H1 (cell line): ENCODE measurements at regions not wholly inside any gene's neighbourhood (a gene's known extent, or its start where the extent isn't known, plus 50 kb on each side); places are given as distances from the start of the nearest gene placed in this dataset.

Source experiments
- CTCF ChIA-PET: fragments of 300-600 bp; sonication (Branson Sonifier 250); formaldehyde crosslinking; loops from one replicate; lab custom pipeline; 2021; ENCODE audit not compliant: partially characterized antibody; lab: Charles Lee
- POLR2A ChIA-PET: fragments of 300-600 bp; sonication (Branson Sonifier 250); formaldehyde crosslinking; loops from one replicate; lab custom pipeline; 2021; ENCODE audit warnings: inconsistent platforms; ENCODE audit not compliant: partially characterized antibody; lab: Charles Lee
- DNase-seq, 2 experiments: peaks; one replicate each; pipeline versions ENCODE4 v3.0.0 to v3.0.0-alpha.2; 2010 to 2022; ENCODE audit warnings: low spot score in 2 of 2, low read depth in 1 of 2, mixed read lengths in 1 of 2
- FAIRE-seq: peaks from 2 replicates; lab custom pipeline; 2011; peaks lifted over from hg19 to GRCh38; lab: Jason Lieb, UNC
- H2AFZ ChIP-seq: 2 replicates; pipeline ENCODE4 v1.8.1; 2012; ENCODE audit warnings: low read length, inconsistent platforms
- H2AK5ac ChIP-seq: 2 replicates; pipeline ENCODE4 v1.6.1; 2013; ENCODE audit warnings: low read depth, low read length
- H2BK120ac ChIP-seq: replicated peaks from 2 replicates; pipeline ENCODE3; 2013; ENCODE audit warnings: low read depth, low read length, inconsistent platforms
- H2BK12ac ChIP-seq: 2 replicates; pipeline ENCODE4 v1.6.1; 2013; ENCODE audit warnings: low read depth, low read length
- H2BK15ac ChIP-seq: 2 replicates; pipeline ENCODE4 v1.6.1; 2013; ENCODE audit warnings: low read length
- H2BK20ac ChIP-seq: 2 replicates; pipeline ENCODE4 v1.6.1; 2013; ENCODE audit warnings: low read length
- H2BK5ac ChIP-seq: 2 replicates; pipeline ENCODE4 v1.6.1; 2013; ENCODE audit warnings: low read depth, low read length
- H3K14ac ChIP-seq: 2 replicates; pipeline ENCODE4 v1.6.1; 2013; ENCODE audit warnings: inconsistent platforms; ENCODE audit not compliant: insufficient read length
- H3K18ac ChIP-seq: 2 replicates; pipeline ENCODE4 v1.6.1; 2013; ENCODE audit warnings: low read length; ENCODE audit errors: extremely low read depth
- H3K23ac ChIP-seq: 2 replicates; pipeline ENCODE4 v1.6.1; 2013; ENCODE audit warnings: inconsistent platforms; ENCODE audit not compliant: insufficient read length
- H3K23me2 ChIP-seq: 2 replicates; pipeline ENCODE4 v1.6.1; 2013; ENCODE audit warnings: low read depth, low read length
- H3K27ac ChIP-seq: 2 replicates; pipeline ENCODE4 v1.6.1; 2011; ENCODE audit warnings: low read depth, low read length, inconsistent platforms
- H3K27me3 ChIP-seq, 4 experiments: replicated peaks in 1 of 4; 1 replicate in 1 of 4; 2 replicates in 3 of 4; pipeline versions ENCODE4 v1.6.1 to v1.8.1; 2011 to 2013; ENCODE audit warnings: low read length in 3 of 4, mild to moderate bottlenecking in 3 of 4, inconsistent platforms in 2 of 4, mixed read lengths in 2 of 4, moderate library complexity in 1 of 4; ENCODE audit not compliant: control insufficient read depth in 3 of 4, insufficient read depth in 3 of 4; ENCODE audit errors: extremely low read depth in 1 of 4
- H3K36me3 ChIP-seq, 4 experiments: 2 replicates each; pipeline versions ENCODE4 v1.6.1 to v1.8.1; 2011 to 2013; ENCODE audit warnings: mild to moderate bottlenecking in 4 of 4, low read length in 3 of 4, moderate library complexity in 2 of 4, control low read depth in 1 of 4, inconsistent platforms in 1 of 4; ENCODE audit not compliant: insufficient read depth in 4 of 4, control insufficient read depth in 2 of 4
- H3K4ac ChIP-seq: replicated peaks from 2 replicates; pipeline ENCODE3; 2013; ENCODE audit warnings: low read length, low read depth, mixed read lengths, inconsistent platforms; ENCODE audit not compliant: insufficient read length
- H3K4me1 ChIP-seq, 4 experiments: replicated peaks in 1 of 4; 1 replicate in 1 of 4; 2 replicates in 3 of 4; pipeline versions ENCODE4 v1.6.1 to v1.8.1; 2011 to 2013; ENCODE audit warnings: low read length in 3 of 4, inconsistent platforms in 2 of 4, mixed read lengths in 1 of 4; ENCODE audit not compliant: insufficient read depth in 4 of 4, control insufficient read depth in 3 of 4
- H3K4me2 ChIP-seq, 2 experiments: 2 replicates each; pipeline versions ENCODE4 v1.6.1 to v1.8.1; 2011 to 2013; ENCODE audit warnings: low read depth in 2 of 2, low read length in 2 of 2, control low read depth in 1 of 2, inconsistent platforms in 1 of 2, mild to moderate bottlenecking in 1 of 2; ENCODE audit not compliant: insufficient read depth in 1 of 2
- H3K4me3 ChIP-seq, 4 experiments: fragments of 200-600, 300-600 bp in 1 of 4; sonication (generic), shearing (Covaris generic), sonication (Bioruptor Twin) in 1 of 4; 2 replicates each; pipeline versions ENCODE4 v1.5.1 to v1.8.1; 2011 to 2016; ENCODE audit warnings: low read length in 4 of 4, low read depth in 3 of 4, control low read depth in 2 of 4, inconsistent platforms in 2 of 4, mild to moderate bottlenecking in 2 of 4, mixed read lengths in 1 of 4, moderate library complexity in 1 of 4; ENCODE audit not compliant: insufficient read depth in 2 of 4; ENCODE audit errors: extremely low read depth in 1 of 4
- H3K56ac ChIP-seq: replicated peaks from 2 replicates; pipeline ENCODE3; 2013; ENCODE audit warnings: low read depth, mild to moderate bottlenecking, mixed read lengths, low read length, inconsistent platforms; ENCODE audit not compliant: insufficient read length
- H3K79me1 ChIP-seq: 2 replicates; pipeline ENCODE4 v1.6.1; 2013; ENCODE audit warnings: low read depth, low read length, control low read depth
- H3K79me2 ChIP-seq, 2 experiments: 2 replicates each; pipeline versions ENCODE4 v1.6.1 to v1.8.1; 2012 to 2013; ENCODE audit warnings: low read length in 2 of 2, mild to moderate bottlenecking in 2 of 2, inconsistent platforms in 1 of 2; ENCODE audit not compliant: insufficient read depth in 2 of 2, control insufficient read depth in 1 of 2
- H3K9ac ChIP-seq, 4 experiments: replicated peaks in 1 of 4; 1 replicate in 1 of 4; 2 replicates in 3 of 4; pipeline versions ENCODE4 v1.6.1 to v1.8.1; 2011 to 2013; ENCODE audit warnings: low read depth in 3 of 4, low read length in 3 of 4, control low read depth in 2 of 4, mild to moderate bottlenecking in 2 of 4, moderate library complexity in 2 of 4, inconsistent platforms in 1 of 4; ENCODE audit errors: extremely low read depth in 1 of 4
- H3K9me3 ChIP-seq, 2 experiments: 2 replicates each; pipeline versions ENCODE4 v1.6.1 to v1.8.1; 2012 to 2013; ENCODE audit warnings: mild to moderate bottlenecking in 2 of 2, moderate library complexity in 2 of 2, control low read depth in 1 of 2, inconsistent platforms in 1 of 2, low read depth in 1 of 2, low read length in 1 of 2, mixed read lengths in 1 of 2; ENCODE audit not compliant: insufficient read depth in 2 of 2
- H4K20me1 ChIP-seq, 2 experiments: replicated peaks in 1 of 2; 2 replicates each; pipeline versions ENCODE3 to v1.8.1; 2011 to 2013; ENCODE audit warnings: inconsistent platforms in 2 of 2, low read length in 2 of 2, mild to moderate bottlenecking in 1 of 2; ENCODE audit not compliant: insufficient read depth in 2 of 2, control insufficient read depth in 1 of 2
- H4K5ac ChIP-seq: 2 replicates; pipeline ENCODE4 v1.6.1; 2013; ENCODE audit warnings: low read length, low read depth, mixed read lengths, inconsistent platforms; ENCODE audit not compliant: insufficient read length
- H4K8ac ChIP-seq: 2 replicates; pipeline ENCODE4 v1.8.0; 2013; ENCODE audit warnings: mild to moderate bottlenecking, moderate library complexity, low read length, inconsistent platforms; ENCODE audit not compliant: insufficient read depth; ENCODE audit errors: extremely low read depth
- H4K91ac ChIP-seq: replicated peaks from 2 replicates; pipeline ENCODE3; 2013; ENCODE audit warnings: low read length, mixed read lengths, inconsistent platforms; ENCODE audit not compliant: insufficient read length
- ASH2L ChIP-seq: fragments of 200-600, 300-600 bp; sonication (generic); IDR thresholded peaks from one replicate; pipeline ENCODE4 v1.7.1; 2017; ENCODE audit warnings: low read length
- BCL11A ChIP-seq, 2 experiments: IDR thresholded peaks; one replicate each; pipeline ENCODE4 v1.6.1; 2011; ENCODE audit warnings: low read depth in 2 of 2, low read length in 2 of 2, mild to moderate bottlenecking in 2 of 2
- CEBPB ChIP-seq: IDR thresholded peaks from 2 replicates; pipeline ENCODE4 v1.6.1; 2012; ENCODE audit warnings: low read depth, low read length
- CREB1 ChIP-seq: IDR thresholded peaks from 2 replicates; pipeline ENCODE4 v1.6.1; 2012; ENCODE audit warnings: inconsistent platforms
- CTBP2 ChIP-seq: IDR thresholded peaks from 2 replicates; pipeline ENCODE4 v1.7.0; 2011; ENCODE audit warnings: borderline replicate concordance, mild to moderate bottlenecking, moderate library complexity, mixed read lengths, low read length; ENCODE audit not compliant: insufficient read depth, insufficient read length
- HDAC6 ChIP-seq: IDR thresholded peaks from one replicate; pipeline ENCODE4 v1.7.1; 2012; ENCODE audit warnings: low read depth, mild to moderate bottlenecking, inconsistent platforms, low read length, moderate library complexity
- JUN ChIP-seq: IDR thresholded peaks from 2 replicates; pipeline ENCODE4 v1.6.1; 2011; ENCODE audit warnings: low read depth, mild to moderate bottlenecking, improper control_type of control experiment, low read length
- KDM1A ChIP-seq: fragments of 200-600, 300-600 bp; sonication (generic); IDR thresholded peaks from 2 replicates; pipeline ENCODE4 v1.7.1; 2016; ENCODE audit warnings: mild to moderate bottlenecking, low read length, borderline replicate concordance
- MAFK ChIP-seq: IDR thresholded peaks from 2 replicates; pipeline ENCODE4 v1.6.1; 2012; ENCODE audit warnings: low read depth, mild to moderate bottlenecking, improper control_type of control experiment, low read length
- SIN3A ChIP-seq, 2 experiments: IDR thresholded peaks in 1 of 2; conservative IDR thresholded peaks in 1 of 2; 2 replicates each; pipeline ENCODE4 v1.6.1; 2011 to 2012; ENCODE audit warnings: low read length in 2 of 2, improper control_type of control experiment in 1 of 2, low read depth in 1 of 2, mild to moderate bottlenecking in 1 of 2
- TAF7 ChIP-seq: optimal IDR thresholded peaks from 2 replicates; pipeline ENCODE3; 2011; ENCODE audit warnings: low read depth, mild to moderate bottlenecking, inconsistent platforms, low read length, moderate library complexity, borderline replicate concordance
- TEAD4 ChIP-seq: IDR thresholded peaks from 2 replicates; pipeline ENCODE4 v1.6.1; 2012; ENCODE audit warnings: low read depth, low read length, inconsistent platforms, mixed read lengths
- WGBS, 2 experiments: shearing (Covaris generic) in 1 of 2; methylation state at CpG; one replicate each; pipeline versions ENCODE4 v1.1.6 to v1.1.7; 2013 to 2015; ENCODE audit warnings: low lambda C conversion rate in 2 of 2, mixed read lengths in 2 of 2, inconsistent platforms in 1 of 2, low coverage in 1 of 2, missing lambda C conversion rate in 1 of 2; ENCODE audit not compliant: insufficient replicate concordance in 2 of 2, insufficient coverage in 1 of 2, insufficient read length in 1 of 2; ENCODE audit errors: extremely low coverage in 1 of 2, missing lambda C conversion rate in 1 of 2; 5-methylcytosine and 5-hydroxymethylcytosine counted together
- TF ChIP-seq, protein P1 (sequence below): IDR thresholded peaks from 2 replicates; pipeline ENCODE4 v1.6.1; 2012; ENCODE audit warnings: inconsistent platforms
- TF ChIP-seq, protein P2 (sequence below): IDR thresholded peaks from 2 replicates; pipeline ENCODE4 v1.6.1; 2012; ENCODE audit warnings: inconsistent platforms

DNA sequence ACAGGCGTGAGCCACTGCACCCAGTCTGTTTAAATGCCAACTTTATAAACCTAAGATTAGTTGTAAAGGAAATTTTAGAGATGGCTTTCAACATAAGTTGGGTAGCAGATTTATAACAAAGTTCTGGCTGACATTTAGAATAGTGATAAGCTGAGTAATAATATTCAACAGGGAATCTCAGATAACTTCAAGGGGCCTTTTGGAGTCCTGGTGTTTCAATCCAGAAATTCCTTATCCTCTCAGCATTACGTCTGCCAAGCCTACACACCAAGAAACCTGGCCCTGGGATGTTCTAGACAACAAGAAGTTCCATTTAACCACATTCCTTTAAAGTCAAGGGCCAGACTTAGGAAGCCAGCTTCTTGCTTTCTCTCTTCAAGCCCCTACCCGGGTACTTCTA, 59.5 kb upstream of the DYRK2 start:
- POLR2A ChIA-PET, result interaction anchor here (1.4 kb wide), 1 partner anchor 64 kb away, joined by 3 read pairs; no protein-coding TSS in a partner anchor
- H3K14ac ChIP-seq, result no peak overlapping the region
- no peak overlapping the region for H3K18ac ChIP-seq
- TF ChIP-seq, protein P1, sequence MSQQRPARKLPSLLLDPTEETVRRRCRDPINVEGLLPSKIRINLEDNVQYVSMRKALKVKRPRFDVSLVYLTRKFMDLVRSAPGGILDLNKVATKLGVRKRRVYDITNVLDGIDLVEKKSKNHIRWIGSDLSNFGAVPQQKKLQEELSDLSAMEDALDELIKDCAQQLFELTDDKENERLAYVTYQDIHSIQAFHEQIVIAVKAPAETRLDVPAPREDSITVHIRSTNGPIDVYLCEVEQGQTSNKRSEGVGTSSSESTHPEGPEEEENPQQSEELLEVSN, result no peak
- no peak for TF ChIP-seq HDAC6
- TF ChIP-seq CTBP2, result no peak
- no peak for TF ChIP-seq SIN3A (conservative IDR thresholded peaks at IDR 0.05 in 1 of 2, IDR thresholded peaks at IDR 0.05 in 1 of 2; ENCODE audit: low read depth in 1 of 2, low read length in 2 of 2)
- TF ChIP-seq, protein P2, sequence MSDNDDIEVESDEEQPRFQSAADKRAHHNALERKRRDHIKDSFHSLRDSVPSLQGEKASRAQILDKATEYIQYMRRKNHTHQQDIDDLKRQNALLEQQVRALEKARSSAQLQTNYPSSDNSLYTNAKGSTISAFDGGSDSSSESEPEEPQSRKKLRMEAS, result no peak
- no peak for TF ChIP-seq CEBPB
- no peak for TF ChIP-seq JUN
- TF ChIP-seq TAF7, result no peak
- no peak for TF ChIP-seq CREB1
- no peak for TF ChIP-seq KDM1A
- no peak for TF ChIP-seq BCL11A (IDR thresholded peaks at IDR 0.05; ENCODE audit: low read depth in 2 of 2, low read length in 2 of 2)
- TF ChIP-seq MAFK, result no peak
- TF ChIP-seq ASH2L, result no peak
- TF ChIP-seq TEAD4, result no peak

More for the DNA sequence above, 59.5 kb upstream of the DYRK2 start:
- FAIRE-seq, result no peak
- Histone ChIP-seq H2BK20ac (no peak overlapping the region), H3K79me2 (no peaks in the 10 kb centered on the region), H2BK120ac (no peak overlapping the region), H3K23me2 (no peaks in the 10 kb centered on the region), H3K27ac (no peak overlapping the region), H4K91ac (no peak overlapping the region), H2AFZ (no peak overlapping the region), H3K4me1 (0 out of 7 replicates have a peak, but pooled peaks cover 0 to 2% (median 0%) of the 10 kb centered on the region in 4 experiments), H2AK5ac (no peak overlapping the region), H2BK15ac (no peak overlapping the region), H3K9ac (no peak overlapping the region), H3K79me1 (no peaks in the 10 kb centered on the region), H3K4ac (no peak overlapping the region), H2BK12ac (no peak overlapping the region), H3K23ac (no peak overlapping the region), H4K5ac (no peak overlapping the region), H2BK5ac (no peak overlapping the region), H4K8ac (no peak overlapping the region), H3K36me3 (no peaks in the 10 kb centered on the region), H4K20me1 (no peaks in the 10 kb centered on the region), H3K27me3 (no peaks in the 10 kb centered on the region), H3K4me3 (no peak overlapping the region), H3K4me2 (no peak overlapping the region), H3K9me3 (no peaks in the 10 kb centered on the region), H3K56ac (no peak overlapping the region)
- 92% methylated on average over 3 of the region's 3 CpGs; no CpG with 5 or more reads in 1 of the 2 experiments for WGBS, 2 experiments
- CTCF ChIA-PET, result interaction anchor here (1.2 to 1.9 kb wide), 2 partner anchors 9 to 14 kb away, joined by 3 to 5 read pairs; no protein-coding TSS in a partner anchor
- DNase-seq, result no peak
